C4-2B (cell line): ENCODE measurements at regions not wholly inside any gene's neighbourhood (a gene's known extent, or its start where the extent isn't known, plus 50 kb on each side); places are given as distances from the start of the nearest gene placed in this dataset.

Experiments
- ZFX ChIP-seq: fragments of 450-650 bp; IDR thresholded peaks from 2 replicates; pipeline ENCODE4 v1.6.1; 2017
- TF ChIP-seq, protein P1 (sequence below): fragments of 450-650 bp; conservative IDR thresholded peaks from 2 replicates; pipeline ENCODE4 v1.5.1; 2017; ENCODE audit warnings: mild to moderate bottlenecking

DNA sequence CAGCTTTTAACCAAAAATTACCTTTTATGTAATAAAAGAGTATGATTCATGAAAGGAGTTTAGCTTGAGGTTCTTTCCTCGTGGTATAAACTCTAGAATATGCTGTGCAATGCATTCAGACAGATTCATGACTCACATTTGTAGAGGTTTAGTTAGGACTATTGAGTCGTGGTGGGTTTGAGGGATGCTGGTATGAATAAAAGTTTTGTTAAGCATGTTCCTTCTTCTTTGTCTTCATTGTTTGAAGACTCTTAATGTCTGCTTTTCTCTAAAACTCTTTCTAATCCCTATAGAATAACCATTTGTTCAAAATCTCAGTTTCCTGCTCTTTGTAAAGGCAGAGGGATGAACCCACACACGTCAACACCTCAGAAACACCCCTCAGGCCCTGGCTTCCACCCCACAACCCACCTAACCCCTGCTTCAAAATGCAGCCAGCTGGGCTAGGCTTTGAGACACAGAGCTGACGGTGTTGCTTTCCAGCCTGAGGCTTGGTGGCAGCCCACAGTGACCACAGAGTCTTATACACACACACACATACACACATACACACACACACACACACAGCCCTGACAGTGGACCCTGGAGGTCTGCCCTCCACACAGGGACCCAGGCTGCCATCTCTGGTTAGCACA lies 69.0 kb upstream of the IRX1 start:
- TF ChIP-seq, protein P1, sequence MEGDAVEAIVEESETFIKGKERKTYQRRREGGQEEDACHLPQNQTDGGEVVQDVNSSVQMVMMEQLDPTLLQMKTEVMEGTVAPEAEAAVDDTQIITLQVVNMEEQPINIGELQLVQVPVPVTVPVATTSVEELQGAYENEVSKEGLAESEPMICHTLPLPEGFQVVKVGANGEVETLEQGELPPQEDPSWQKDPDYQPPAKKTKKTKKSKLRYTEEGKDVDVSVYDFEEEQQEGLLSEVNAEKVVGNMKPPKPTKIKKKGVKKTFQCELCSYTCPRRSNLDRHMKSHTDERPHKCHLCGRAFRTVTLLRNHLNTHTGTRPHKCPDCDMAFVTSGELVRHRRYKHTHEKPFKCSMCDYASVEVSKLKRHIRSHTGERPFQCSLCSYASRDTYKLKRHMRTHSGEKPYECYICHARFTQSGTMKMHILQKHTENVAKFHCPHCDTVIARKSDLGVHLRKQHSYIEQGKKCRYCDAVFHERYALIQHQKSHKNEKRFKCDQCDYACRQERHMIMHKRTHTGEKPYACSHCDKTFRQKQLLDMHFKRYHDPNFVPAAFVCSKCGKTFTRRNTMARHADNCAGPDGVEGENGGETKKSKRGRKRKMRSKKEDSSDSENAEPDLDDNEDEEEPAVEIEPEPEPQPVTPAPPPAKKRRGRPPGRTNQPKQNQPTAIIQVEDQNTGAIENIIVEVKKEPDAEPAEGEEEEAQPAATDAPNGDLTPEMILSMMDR: no peak
- no peak for TF ChIP-seq ZFX
